HG03097 (cell line): ENCODE measurements at regions not wholly inside any gene's neighbourhood (a gene's known extent, or its start where the extent isn't known, plus 50 kb on each side); places are given as distances from the start of the nearest gene placed in this dataset.

Experiments
- ATAC-seq: cut with Tn5 transposase; IDR thresholded peaks from one replicate; pipeline ENCODE4 v1.9.1; 2021; ENCODE audit not compliant: unreplicated experiment, low FRiP score

- no peak for ATAC-seq
These were observed 611.9 kb downstream of the DHX35 start for GRCh38 chr20:39574061-39574460.

- no peak for ATAC-seq
These were observed 609.0 kb downstream of the DHX35 start for GRCh38 chr20:39571171-39571570.

- ATAC-seq, result peak; percentile 74
These were observed 606.0 kb downstream of the DHX35 start for GRCh38 chr20:39568109-39568508.

- no peak for ATAC-seq
These were observed 601.2 kb downstream of the DHX35 start for GRCh38 chr20:39563349-39563748.

DNA sequence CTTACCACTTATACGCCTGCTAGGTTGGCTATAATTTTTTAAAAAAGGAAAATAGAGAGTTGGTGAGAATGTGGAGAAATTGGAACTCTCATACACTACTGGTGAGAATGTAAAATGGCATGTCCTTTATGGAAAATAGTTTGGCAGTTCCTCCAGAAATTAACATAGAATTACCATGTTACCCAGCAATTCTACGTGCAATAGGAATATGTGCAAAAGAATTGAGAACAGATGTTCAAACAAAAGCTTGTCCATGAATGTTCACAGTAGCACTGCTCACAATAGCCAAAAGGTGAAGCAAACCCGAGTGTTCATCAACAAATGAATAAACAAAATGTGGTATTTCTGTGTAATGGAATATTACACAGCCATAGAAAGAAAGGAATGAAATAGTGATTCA is 592.2 kb downstream of the DHX35 start:
- no peak for ATAC-seq

GRCh38 chr20:39553120-39553519 is 591.0 kb downstream of the DHX35 start:
- no peak for ATAC-seq

GRCh38 chr20:39549733-39550132 is 587.6 kb downstream of the DHX35 start:
- no peak for ATAC-seq

DNA sequence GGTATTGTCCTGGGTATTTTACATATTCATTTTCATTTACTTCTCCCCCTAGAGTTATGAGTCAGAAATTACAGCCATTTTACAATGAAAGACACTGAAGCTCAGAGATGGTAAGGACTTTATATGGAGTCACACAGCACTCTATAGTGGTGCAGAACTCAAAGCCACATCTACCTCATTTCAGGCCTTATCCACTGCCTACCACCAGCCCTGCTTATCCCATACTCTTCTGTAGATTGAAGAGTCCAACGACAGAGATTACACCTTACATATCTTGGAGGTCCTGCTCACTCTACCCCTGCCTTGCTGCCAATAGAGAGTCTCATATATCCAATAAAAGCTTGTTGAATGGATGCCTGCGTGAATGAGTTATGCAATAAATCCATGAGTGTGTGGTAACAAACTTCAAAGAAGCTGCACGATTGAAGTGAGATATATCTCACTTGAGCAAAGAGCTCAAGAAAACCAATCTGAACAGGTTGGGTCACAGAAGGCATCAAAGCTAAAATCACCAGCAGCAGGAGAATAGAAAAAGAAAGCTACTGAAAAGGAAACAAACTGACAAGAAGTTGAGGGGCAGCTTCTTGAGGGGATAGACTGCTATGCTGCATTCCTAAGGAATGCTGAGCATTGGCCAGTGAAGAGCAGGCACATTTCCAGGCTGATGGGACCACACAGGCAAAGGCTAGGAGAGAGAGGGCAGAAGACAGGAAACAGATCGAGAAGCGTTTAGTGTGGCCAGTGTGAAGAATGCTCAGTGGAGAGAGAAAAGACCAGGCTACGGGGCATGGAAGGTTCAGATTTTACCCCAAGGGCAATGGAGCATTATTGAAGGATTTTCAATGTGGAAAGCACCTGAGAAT is 585.6 kb downstream of the DHX35 start:
- no peak for ATAC-seq

DNA sequence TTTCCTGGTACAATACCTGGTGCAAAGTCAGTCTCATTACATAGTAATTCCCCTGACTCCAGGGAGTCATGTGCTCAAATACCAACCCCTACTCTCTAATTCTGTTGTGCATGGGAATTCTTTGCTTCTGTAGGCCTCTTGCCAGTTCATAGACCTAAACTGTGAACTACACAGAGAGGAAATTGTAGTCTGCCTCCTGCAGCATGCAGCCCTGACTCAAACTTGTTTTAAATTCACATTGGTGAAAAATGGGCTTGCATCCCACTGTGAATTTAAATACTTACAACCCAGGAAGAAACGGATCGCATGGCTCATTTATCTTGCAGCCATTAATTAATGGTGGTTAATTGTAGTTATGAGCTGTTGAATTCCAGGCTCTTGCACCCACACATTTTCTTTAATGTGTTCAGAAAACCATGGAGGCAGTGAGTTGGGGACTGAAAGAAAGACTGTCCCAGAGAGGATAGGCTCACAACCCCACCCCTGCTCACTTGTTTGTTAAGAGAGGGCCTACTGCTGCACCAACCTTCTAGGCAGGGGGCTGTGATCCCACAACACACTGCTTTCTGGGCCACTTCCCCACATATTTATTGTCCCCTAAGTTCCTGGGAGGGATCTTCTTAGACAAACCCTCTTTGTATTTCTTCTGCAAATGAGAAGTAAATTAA is 579.1 kb downstream of the DHX35 start:
- no peak for ATAC-seq

DNA sequence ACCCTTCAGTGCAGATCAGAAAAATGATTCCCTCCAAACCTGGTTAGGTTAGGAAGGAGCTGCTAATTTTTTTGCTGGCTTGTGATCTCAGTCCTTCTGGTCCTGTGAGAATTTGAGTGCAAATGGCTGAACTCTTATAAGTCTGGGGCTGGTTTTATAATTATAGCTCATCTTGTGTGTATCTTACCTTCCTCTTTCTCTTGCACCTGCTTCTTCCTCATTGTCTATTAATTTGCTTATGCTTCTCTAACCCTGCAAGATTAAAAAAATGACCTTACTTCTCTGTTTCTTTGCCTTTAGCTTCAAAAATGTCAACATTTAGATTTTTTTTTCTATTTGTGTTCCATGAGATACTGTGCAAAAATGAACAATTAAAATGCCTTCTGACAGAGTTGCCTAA is 576.2 kb downstream of the DHX35 start:
- no peak for ATAC-seq

- ATAC-seq, result no peak
These were observed 573.2 kb downstream of the DHX35 start for GRCh38 chr20:39535301-39535700.

DNA sequence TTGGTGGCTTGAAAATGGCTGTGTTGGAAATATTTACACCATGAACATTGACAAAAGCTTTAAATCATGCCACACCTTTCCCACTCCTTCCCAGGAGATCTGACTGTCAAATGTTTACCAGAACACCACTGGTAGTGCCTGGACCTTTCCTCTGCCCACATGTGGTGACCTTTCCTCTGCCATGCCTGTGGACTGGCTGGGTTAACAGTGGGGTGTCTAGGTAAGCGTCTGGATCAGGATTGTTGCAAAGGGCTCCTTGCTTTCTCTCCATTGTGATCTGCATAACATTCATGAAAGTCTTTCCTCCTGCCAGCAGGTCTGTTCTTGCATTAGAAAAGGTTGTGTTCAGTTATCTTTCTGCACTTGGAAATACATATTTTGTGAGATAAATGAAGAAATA is 572.7 kb downstream of the DHX35 start:
- ATAC-seq, result no peak

GRCh38 chr20:39533858-39534257 is 571.7 kb downstream of the DHX35 start:
- ATAC-seq, result no peak

GRCh38 chr20:39532205-39532604 is 570.1 kb downstream of the DHX35 start:
- ATAC-seq, result no peak

DNA sequence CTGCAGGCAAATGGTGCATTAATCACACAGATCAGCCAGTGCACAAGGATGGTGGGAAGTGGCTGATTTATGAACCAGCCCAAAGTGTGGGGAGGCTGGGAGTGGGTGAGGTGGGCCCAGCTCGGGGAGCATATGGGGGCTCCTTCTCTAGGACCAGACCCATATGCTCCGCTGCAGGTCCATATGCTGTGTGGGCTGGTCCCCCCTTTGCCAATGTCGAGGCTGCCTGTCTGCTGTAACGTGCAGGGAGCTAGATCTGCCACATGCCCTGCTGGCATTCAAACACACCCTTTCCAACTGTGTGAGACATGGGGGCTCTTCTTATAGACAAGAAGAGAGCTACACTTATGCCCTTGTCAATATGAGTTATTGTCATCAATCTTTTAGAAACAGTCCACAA is 566.3 kb downstream of the DHX35 start:
- no peak for ATAC-seq

- ATAC-seq, result no peak
These were observed 562.3 kb downstream of the DHX35 start for GRCh38 chr20:39524371-39524911.

DNA sequence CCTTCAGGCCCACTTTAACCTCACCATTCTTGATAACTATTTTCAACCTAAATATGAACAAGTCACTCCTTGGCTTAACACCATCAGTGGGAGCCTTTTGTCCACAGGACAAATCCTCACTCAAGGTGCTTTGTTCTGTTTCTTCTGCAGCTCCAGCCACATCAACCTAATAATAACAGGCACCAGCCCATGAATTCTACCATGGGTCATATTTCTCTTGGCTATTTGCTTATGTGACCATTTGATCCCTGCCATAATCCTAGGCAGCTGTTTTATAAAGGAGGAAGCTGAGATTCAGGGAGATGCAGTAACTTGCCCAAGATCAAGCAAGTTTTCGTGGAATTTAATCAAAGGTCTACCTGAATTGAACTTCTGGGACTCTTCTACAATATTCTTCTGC is 561.3 kb downstream of the DHX35 start:
- ATAC-seq, result no peak

GRCh38 chr20:39518654-39519053 is 556.5 kb downstream of the DHX35 start:
- ATAC-seq, result no peak

DNA sequence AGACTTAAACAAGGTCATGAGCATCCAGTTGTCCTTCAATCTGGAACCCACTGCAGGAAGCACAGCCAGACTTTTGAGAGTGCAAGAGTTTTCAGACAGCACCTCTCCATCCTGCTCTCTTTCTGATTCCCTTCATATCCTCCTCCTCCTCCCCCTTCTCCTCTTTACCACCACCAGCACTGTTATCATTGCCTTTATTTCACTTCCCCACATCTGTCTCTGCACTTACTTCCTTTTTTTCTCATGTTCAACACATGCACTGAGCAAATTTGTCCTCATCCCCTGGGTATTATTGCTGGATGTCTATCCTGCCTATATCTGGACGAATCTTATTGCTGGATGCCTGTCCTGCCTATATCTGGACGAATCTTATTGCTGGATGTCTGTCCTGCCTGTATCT is 554.8 kb downstream of the DHX35 start:
- ATAC-seq, result no peak

DNA sequence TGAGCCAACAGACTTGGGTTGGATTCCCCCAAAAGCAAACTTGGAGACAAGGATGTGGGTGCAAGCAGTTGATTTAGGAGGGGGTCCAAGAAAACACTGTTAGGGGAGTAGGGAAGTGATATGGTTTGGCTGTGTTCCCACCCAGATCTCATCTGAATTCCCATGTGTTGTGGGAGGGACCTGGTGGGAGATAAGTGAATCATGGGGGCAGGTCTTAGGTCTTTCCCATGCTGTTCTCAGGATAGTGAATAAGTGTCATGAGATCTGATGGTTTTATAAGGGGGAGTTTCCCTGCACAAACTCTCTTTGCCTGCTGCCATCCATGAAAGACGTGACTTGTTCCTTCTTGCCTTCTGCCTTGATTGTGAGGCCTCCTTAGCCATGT is 542.6 kb downstream of the DHX35 start:
- no peak for ATAC-seq

- ATAC-seq, result no peak
These were observed 542.0 kb downstream of the DHX35 start for GRCh38 chr20:39503902-39504709.
